HEK293 (cell line): ENCODE measurements at regions not wholly inside any gene's neighbourhood (a gene's known extent, or its start where the extent isn't known, plus 50 kb on each side); places are given as distances from the start of the nearest gene placed in this dataset.

Source experiments
- CTCF ChIP-seq: fragments of 450-650 bp; formaldehyde crosslinking; IDR thresholded peaks from 2 replicates; pipeline ENCODE4 v1.5.1; 2016; ENCODE audit warnings: missing biosample characterization, missing genetic modification characterization
- PRDM10 ChIP-seq: fragments of 450-650 bp; formaldehyde crosslinking; IDR thresholded peaks from 2 replicates; pipeline ENCODE4 v1.5.1; 2016; ENCODE audit warnings: missing biosample characterization, missing genetic modification characterization
- REST ChIP-seq: fragments of 450-650 bp; formaldehyde crosslinking; IDR thresholded peaks from 2 replicates; pipeline ENCODE4 v1.5.1; 2016; ENCODE audit warnings: missing biosample characterization, missing genetic modification characterization
- YY1 ChIP-seq: fragments of 450-650 bp; formaldehyde crosslinking; IDR thresholded peaks from 2 replicates; pipeline ENCODE4 v1.5.1; 2018; ENCODE audit warnings: missing biosample characterization, missing genetic modification characterization
- ZBTB44 ChIP-seq: fragments of 450-650 bp; IDR thresholded peaks from 2 replicates; pipeline ENCODE4 v1.5.1; 2018; ENCODE audit warnings: missing biosample characterization, mild to moderate bottlenecking, missing genetic modification characterization
- ZBTB6 ChIP-seq: fragments of 450-650 bp; formaldehyde crosslinking; IDR thresholded peaks from 2 replicates; pipeline ENCODE4 v1.5.1; 2017; ENCODE audit warnings: missing biosample characterization, missing genetic modification characterization
- ZNF121 ChIP-seq: fragments of 450-650 bp; formaldehyde crosslinking; IDR thresholded peaks from 2 replicates; pipeline ENCODE4 v1.5.1; 2016; ENCODE audit warnings: missing biosample characterization, missing genetic modification characterization
- ZNF133 ChIP-seq: fragments of 450-650 bp; formaldehyde crosslinking; IDR thresholded peaks from 2 replicates; pipeline ENCODE4 v1.5.1; 2016; ENCODE audit warnings: missing biosample characterization, missing genetic modification characterization
- ZNF488 ChIP-seq: fragments of 450-650 bp; formaldehyde crosslinking; IDR thresholded peaks from 2 replicates; pipeline ENCODE4 v1.5.1; 2016; ENCODE audit warnings: missing biosample characterization, missing genetic modification characterization
- ZNF549 ChIP-seq: fragments of 450-650 bp; IDR thresholded peaks from 2 replicates; pipeline ENCODE4 v1.5.1; 2018; ENCODE audit warnings: missing biosample characterization, missing genetic modification characterization, mild to moderate bottlenecking, inconsistent platforms, moderate library complexity

- no peak for TF ChIP-seq CTCF (tag by site-specific recombination)
- TF ChIP-seq ZBTB6: no peak
- no peak for TF ChIP-seq YY1
- TF ChIP-seq ZNF133 (tag by site-specific recombination): no peak
- TF ChIP-seq PRDM10 (tag by site-specific recombination): no peak
- TF ChIP-seq ZNF488 (tag by site-specific recombination): no peak
- no peak for TF ChIP-seq ZBTB44 (tag by site-specific recombination)
- TF ChIP-seq REST (tag by site-specific recombination): no peak
- no peak for TF ChIP-seq ZNF121 (tag by site-specific recombination)
- TF ChIP-seq ZNF549 (tag by site-specific recombination): no peak
These were observed 202.4 kb upstream of the KAZN start for GRCh38 chr1:14396100-14396499.
